Activated CD4-positive, alpha-beta T cell treated with anti-CD3 and anti-CD28 coated beads, Interleukin-2, amount 50 U/mL, for 4 hours (primary cell): ENCODE measurements at regions not wholly inside any gene's neighbourhood (a gene's known extent, or its start where the extent isn't known, plus 50 kb on each side); places are given as distances from the start of the nearest gene placed in this dataset.
"Not testable (repeated sequence)": the region's sequence is repeated elsewhere in the genome, so short reads cannot be mapped to it uniquely, and the experiment has no call there.

Source experiments
- DNase-seq, 2 experiments: peaks; one replicate each; pipeline ENCODE4 v3.0.0-alpha.2; 2020

DNA sequence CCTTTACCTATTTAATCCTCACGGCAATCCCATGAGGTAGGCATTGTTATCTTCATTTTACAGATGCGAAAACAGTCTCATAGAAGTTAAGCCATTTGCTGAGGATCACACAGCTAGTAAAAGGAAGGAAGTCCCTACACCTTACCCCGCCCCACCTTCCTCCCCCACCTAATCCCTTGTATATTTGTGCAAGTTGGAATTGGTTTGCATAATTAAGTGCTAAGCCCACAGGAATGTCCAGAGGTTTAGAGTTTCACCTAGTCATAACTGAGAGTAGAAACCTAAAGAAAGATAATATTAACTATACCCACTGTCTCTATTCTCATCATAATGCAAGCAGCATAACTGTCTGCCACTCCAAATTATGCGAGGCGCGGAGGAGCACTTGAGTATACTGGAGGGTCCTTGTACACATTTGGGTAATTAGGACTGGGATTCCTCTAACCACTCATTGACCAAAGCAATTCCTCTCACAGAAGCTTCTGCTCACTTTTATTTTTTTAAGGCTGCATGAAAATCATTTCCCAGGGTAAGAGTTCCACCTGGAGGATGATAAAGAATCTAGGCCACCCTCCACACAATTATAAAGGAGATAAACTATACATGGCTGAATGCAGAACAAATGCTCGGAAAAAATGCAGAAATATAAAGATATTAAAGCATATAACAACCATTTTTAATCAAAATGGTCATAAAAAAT, 199.9 kb downstream of the FAM181B start:
- no peak for DNase-seq

DNA sequence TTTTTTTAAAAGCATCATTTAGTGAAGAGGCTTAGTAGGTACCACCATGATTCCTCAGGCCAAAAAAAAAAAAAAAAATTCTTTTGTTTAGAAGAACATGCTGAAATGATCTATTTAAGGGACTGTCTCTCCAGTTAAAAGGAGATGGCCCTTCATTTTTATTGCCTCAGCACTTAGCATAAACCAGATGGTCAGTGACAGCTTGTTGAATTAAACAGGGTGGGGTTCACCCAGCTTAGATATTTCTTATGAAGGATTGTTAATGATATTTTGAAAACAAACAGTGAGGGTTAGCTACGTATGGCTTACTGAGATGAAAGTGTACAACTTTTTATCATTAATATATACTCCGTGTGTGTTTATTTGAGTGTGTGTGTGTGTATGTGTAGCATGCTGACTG, 203.7 kb downstream of the FAM181B start:
- no peak for DNase-seq

DNA sequence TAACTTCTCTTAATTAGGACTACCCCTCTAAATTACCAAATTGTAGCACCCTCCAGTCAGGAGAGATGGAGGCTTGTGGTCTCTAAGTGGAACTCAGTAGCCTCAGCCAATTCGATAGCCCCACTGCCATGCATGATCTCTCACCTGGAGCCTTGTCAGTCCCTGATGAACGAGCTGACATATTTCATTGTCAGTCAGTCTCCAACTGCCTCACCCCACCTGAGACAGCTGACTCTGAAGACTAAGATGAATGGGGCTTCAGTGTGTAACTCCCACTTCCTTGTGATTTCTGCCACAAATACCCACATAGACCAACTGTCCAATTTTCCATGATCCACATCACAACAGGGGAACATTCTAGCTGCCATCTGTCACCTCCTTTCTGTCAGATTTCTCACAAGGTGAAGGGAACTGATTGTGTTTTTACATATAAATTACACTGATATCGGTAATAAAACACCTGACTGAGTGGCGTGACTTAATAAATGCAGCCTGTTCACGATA, 206.5 kb downstream of the FAM181B start:
- no peak for DNase-seq

DNA sequence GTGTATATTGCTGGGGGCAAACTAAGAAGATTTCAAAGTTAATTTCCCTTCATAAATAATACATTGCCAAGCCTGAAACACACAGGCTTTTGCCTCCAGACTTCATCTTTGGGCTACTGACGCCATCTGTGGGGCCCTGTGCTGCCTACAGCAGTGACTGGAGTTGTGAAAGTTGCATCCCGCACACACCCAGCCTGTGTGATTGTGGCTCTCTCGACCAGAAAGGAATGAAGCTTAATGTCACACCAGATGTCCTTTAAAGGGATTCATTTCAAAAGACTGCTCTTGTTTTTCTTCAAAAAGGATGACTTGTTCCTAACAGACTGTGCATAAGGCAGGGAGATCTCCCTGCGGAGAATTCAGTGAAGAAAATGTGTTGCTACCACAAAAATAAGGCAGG, 210.5 kb downstream of the FAM181B start:
- no peak for DNase-seq

DNA sequence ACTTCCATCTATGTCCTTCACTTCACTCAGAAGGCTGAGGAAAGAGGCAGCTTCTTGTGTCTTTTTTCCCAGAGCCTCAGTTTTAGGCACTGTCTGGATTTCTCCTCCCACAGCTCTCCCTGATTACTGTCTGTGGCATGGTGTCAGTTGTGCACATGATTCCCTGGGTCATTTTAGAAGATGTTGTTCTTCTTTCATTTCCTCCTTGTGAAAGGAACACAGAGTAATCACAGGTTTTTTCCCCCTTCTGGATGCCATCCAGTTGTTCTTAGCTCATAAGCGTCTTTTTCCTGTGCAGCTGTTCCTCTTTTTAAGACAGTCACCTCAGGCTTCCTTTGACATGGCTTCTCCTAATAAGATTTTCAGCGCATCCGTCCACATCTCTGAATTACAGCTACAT, 212.2 kb downstream of the FAM181B start:
- DNase-seq: no peak

DNA sequence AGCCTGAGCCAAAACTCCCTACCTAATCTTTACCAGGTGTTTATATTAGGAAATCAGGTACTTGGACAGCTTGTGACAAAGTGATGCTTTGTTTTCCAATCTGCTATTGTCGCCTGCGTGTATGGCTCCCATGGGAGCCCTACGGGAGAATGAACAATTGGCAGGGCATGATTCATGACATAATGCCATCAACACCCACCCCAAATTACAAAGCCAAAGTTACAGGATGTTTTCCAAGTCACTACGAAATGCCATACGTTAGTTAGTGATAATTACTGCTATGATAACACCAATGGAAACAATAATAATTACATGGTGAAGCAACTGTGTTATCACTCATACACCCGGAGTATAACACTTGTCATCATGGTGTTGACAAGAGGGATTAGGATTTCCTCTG, 226.4 kb downstream of the FAM181B start:
- no peak for DNase-seq

DNA sequence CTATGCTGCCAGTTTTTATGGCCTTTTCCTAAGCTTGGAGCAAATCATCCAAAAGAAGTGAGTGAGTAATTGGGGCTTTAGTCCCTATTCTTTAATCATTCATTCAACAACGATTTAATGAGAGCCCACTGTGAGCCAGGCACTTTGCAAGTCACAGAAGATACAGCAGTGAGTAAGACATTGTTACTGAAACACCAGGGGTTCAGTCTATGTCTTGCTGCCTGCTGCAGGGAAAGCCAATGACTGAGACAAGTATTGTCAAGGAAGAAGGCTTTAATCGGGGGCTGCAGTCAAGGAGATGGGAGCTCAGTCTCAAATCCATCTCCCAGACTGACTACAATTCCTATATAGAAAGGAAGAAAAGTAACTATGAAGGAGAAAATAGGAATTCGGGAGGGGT, 228.3 kb downstream of the FAM181B start:
- no peak for DNase-seq

DNA sequence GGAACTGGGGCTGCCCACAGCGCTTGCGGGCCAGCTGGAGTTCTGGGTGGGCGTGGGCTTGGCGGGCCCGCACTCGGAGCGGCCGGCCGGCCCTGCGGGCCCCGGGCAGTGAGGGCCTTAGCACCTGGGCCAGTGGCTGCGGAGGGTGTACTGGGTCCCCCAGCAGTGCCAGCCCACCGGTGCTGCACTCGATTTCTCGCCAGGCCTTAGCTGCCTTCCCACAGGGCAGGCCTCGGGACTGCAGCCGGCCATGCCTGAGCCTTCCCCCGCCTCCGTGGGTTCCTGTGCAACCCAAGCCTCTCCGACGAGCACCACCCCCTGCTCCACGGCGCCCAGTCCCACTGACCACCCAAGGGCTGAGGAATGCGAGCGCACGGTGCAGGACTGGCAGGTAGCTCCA, 232.5 kb downstream of the FAM181B start:
- DNase-seq: not testable (repeated sequence)

DNA sequence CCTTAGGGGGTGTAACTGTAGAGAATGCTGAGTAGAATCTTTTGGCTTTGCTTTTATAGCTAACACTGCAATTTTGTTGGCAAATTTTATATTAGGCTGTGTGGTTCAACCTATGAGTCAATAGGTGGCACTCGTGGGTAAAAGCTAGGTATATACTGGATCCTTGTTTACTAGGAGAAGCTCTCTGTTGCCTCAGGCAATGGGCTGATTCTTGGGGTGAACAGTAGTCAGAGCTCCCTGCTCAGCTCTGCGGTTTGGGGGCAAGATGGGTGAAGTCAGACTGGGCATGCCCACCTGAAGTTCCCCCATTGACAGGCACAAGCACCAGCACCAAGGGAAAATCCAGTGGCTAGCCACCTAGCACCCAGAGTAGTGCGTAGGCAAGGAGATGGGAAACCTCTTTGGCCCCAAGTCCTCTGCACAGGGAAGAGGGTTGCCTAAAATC, 238.7 kb downstream of the FAM181B start:
- DNase-seq: no peak

DNA sequence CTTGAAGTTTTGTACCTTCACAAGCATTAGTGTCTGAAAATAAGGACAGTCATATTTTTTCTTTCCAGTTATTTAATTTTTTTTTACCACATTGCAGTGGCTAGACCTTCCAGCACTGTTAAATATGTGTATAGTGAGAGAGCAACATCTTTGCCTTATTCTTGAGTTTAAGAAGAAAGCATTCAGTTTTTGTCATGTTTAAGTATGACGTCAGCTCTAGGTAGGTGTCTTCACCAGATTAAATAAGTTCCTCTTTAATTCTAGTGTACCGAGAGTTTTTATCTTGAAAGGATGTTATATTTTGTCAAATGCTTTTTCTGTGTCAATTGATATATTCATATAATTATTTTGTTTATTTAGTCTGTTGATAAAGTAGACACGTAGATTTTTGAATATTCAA, 258.8 kb downstream of the FAM181B start:
- no peak for DNase-seq

DNA sequence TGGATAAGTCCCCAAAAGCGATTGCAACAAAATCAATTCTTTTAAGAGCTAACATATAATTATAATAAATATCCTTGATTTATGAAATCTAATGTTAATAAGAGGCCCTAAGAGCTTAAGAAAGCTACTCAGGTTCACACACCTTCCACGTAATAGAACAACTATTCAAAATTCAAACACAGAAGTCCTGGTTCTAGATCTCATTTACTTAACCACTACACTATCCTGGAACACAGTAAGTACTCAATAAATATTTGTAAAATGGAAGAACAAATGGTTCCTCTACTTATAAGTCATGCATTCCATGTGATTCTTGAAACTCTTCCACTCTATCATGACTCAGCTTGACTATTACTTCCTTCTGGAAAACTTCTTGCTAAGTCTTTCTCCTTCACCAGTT, 268.2 kb downstream of the FAM181B start:
- DNase-seq: no peak

DNA sequence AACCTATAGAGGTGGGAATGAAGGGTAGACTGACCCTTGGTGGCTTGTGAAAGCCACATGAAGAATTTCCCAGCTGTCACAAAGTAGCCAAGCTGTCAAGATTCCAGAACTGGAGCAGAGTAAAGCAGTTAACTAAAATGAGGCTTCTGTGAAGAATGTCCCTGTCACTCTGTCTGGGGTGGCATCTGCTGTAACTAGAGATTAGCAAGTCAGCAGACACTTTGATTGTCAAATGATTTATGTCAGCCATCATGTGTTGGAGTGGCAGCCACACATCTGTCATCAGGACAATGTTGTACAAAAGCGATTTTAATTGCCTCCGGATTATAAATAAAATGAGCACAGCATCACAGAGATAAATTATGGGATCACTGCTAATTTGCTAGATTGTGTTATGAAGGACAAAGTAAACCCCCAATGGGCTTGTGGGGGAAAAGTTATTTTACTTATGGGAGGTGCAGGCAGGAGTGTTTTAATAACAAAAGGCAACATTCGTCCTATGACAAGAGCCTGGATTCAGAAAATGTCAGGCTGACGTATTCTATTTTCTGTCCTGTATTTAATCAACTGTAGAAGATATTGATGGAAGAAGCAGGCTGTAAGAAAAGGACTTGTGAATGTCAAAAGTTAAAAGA, 270.9 kb downstream of the FAM181B start:
- no peak for DNase-seq

DNA sequence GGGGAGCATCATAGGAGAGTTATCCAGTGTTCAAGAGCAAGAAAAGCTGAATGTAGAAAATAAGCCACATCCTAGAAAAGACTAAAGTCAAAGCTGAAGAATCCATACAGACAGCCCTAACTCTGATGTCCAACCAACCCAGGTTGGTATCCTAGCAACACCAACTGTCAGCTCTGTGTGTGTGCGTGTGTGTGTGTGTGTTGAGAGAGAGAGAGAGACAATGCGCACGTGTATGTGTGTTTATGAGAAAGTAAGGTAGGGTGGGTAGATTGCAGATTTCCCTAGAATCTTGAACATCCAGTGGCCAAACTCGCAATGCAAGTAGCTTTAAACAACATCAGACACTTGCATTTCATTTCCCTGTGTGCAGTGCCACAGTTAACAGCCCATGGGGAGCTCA, 274.9 kb downstream of the FAM181B start:
- DNase-seq: no peak

DNA sequence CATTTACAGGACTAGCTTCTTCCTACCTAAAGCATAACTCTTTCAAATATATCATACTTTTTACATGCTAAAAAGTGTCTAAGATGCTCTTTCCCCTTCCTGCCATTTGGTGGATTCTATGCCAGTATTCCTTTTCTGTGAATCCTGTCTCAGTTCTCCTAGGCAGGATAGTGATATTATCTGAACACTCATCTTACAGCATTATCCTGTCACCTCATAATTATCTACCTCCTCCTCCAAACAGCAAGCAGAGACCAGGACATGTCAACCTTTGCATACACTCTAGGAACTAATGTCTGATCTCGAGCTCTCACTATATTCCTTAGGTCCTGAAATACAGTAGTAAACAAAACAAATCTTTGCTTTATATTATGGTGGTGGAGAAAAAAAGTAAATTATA, 275.5 kb downstream of the FAM181B start:
- DNase-seq: no peak

DNA sequence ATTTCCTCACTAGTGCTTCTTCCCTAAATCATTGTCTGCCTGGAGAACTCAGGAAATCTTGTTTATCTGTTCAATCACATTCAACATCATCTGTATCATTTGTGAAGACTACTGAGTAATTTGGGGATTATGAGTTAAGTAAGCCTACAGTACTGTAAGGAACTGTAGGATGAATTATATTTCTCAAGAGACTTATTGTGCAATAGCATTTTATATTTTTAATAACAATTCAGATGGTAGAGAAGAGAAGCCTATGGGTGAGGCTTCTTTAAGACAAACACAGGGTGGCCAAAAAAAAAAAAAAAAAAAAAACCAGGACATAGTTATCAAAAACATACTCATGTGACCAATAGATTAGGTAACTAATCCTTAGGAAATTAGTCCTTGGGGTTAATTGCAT, 282.7 kb downstream of the FAM181B start:
- DNase-seq: no peak

DNA sequence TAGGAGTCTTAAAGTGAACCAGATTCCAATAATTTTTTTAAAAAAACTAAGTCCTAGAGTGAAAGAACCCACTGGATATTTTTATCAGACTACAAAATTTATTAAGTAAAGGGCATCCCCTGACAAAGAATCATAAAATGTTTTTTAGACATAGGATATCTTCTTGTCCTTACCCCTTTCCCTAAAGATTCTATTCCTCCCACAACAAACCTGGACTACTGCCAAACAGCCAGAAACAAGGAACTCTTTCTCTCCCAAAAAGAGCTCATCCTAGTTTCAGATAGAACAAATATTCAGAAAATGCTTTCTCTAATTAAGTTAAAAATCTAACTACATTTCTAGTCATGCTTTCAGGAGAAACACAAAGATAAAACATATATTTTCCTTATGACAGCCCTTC, 327.1 kb downstream of the FAM181B start:
- DNase-seq: no peak

DNA sequence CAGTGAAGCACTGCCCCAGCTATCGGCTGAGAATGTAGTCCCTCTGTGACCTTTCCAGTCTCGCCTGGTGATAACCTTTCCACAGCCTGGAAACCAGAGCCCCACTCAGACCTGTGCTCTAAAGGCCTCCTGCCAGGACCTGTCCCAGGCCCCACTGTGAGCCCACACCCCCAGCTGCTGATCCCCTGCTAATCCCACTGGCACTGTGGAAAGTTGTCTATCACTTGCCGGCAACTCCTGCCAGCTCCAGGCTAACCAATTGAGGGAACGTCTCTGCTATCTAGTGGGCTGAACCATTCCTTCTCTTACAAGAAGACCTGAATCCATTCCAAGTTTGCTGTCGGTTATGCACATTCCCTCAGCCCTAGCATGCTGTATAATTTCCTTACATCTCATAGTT, 328.2 kb downstream of the FAM181B start:
- DNase-seq: no peak

DNA sequence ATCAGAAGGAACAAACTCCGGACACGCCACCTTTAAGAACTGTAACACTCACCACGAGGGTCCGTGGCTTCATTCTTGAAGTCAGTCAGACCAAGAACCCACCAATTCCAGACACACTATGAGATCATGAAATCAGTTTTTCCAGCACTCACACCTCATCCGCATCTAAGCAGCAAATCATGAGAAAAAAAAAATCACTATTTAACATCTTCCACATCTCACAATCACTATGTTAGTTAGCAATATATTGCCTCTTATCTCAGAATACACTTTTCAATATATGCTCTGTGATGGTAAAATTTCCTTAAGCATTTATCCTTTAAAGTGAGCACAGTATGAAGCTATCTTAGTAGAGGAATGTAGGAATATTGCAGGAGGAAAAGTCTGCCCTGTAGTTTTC, 328.7 kb downstream of the FAM181B start:
- no peak for DNase-seq

DNA sequence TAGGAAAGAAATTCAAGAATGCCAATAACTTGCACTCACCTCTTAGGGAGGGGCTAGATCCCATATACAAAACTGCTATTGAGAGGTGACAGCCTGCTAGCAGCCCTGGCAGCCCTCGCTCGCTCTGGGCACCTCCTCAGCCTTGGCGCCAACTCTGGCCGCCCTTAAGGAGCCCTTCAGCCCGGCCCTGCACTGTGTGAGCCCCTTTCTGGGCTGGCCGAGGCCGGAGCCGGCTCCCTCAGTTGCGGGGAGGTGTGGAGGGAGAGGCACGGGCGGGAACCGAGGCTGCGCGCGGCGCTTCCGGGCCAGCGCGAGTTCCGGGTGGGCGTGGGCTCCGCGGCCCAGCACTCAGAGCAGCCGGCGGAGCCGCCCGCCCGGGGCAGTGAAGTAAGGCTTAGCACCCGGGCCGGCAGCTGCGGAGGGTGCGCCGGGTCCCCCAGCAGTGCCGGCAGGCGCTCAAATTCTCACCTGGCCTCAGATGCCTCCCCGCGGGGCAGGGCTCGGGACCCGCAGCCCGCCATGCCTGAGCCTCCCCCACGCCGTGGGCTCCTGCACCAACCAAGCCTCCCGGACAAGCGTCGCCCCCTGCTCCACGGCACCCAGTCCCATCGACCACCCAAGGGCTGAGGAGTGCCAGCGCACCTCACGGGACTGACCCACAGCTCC, 329.9 kb downstream of the FAM181B start:
- DNase-seq: no peak

DNA sequence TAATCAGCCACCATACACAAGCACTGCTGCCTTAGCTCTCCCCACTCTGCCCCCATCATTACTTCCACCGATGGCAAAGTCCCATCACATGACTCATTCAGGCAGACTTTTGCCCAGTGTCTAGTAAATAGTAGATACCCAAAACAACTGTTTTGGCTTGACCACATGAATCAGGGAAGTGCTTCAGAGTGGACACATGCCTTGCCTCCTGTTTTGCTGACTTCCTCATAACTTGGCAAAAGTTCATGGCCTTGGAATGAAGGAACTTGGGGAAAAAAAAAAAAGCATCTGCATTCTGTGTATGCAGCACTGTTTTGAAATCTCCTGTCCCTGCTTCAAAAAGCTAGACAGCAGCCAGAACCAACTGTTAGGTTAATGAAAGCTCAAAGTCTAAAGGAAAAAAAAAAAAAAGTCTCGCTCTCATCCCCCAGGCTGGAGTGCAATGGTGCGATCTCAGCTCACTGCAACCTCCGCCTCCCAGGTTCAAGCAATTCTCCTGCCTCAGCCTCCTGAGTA, 335.3 kb downstream of the FAM181B start:
- DNase-seq: no peak

DNA sequence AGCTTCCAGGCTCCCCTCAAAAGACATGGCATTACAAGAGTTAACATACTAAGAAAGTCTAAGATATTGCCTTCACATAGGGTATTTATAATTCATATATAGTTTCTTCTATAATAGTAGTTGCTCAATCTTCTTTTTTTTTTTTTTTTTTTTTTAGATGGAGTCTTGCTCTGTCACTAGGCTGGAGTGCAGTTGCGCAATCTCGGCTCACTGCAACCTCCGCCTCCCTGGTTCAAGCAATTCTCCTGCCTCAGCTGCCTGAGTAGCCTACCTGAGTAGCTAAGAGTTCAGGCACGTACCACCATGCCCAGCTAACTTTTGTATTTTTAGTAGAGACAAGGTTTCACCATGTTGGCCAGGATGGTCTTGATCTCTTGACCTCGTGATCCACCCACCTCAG, 337.0 kb downstream of the FAM181B start:
- DNase-seq: not testable (repeated sequence)

DNA sequence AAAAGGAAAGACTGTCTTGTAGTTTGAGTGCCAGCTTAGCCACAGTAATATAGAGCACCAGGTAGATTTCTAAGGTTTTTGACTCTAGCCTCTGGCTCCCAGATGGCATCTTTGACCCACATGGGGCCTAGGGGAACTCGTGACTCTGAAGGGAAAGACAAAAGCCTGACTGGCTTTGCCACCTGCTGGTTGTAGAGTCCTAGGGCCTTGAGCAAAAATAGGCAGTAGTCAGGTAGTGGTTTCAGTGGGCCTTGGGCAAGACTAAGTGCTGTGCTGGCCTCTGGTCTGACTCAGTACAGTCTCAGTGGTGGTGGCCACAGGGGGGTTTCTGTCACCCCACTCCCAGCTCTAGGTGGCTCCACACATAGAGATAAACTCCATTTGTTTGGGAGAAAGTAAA, 349.4 kb downstream of the FAM181B start:
- no peak for DNase-seq

DNA sequence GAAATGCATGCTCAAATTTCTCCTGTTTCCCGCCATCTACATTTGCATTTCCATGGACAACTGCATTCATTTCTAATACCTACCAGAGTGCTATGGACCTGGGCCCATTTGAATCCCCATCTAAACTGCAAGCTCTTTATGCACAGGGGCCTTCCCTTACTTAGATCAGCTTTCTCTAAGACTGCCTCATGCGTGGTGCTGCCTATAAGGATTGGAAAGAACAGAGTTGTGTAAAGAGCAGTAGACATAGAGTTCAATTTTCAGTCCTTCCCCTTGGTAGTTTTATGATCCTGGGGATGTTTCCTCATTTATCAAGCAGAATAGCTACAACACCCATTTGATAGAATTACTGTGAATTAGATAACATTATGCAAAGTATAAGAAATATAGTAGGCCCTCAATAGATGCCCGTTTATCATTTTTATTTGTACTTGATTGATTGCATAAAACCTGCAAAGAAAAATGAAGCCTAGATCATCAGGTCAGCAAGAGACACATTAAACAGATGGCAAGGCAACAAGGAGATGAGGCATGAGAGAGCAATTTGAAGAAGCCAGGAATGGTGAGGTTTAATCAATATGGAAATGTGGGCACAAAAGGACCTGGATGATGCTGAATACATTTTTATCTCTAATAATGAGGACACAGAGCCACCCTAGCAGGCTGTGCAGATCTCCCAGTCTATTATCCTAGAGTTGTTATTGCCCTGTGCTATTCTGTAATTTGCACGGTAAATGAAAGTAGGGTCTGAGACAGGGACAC, 359.7 kb downstream of the FAM181B start:
- DNase-seq: no peak
